Memory B cell (primary cell): ENCODE measurements at regions not wholly inside any gene's neighbourhood (a gene's known extent, or its start where the extent isn't known, plus 50 kb on each side); places are given as distances from the start of the nearest gene placed in this dataset.
"Not testable (repeated sequence)": the region's sequence is repeated elsewhere in the genome, so short reads cannot be mapped to it uniquely, and the experiment has no call there.

Experiments used
- ATAC-seq: fragments of 150-1000 bp; cut with Tn5 transposase; 2 replicates; pipeline ENCODE4 v1.10.0; 2021; ENCODE audit warnings: low read depth, mild to moderate bottlenecking, moderate library complexity
- DNase-seq, 2 donors: peaks; one replicate each; pipeline ENCODE4 v3.0.0; 2022; ENCODE audit warnings: low spot score in 2 of 2
- H3K27ac Mint-ChIP-seq: one replicate; pipeline ENCODE4 v1.8.0; 2022; ENCODE audit warnings: mild to moderate bottlenecking, moderate library complexity, mixed read lengths
- H3K27me3 Mint-ChIP-seq: one replicate; pipeline ENCODE4 v1.8.0; 2022; ENCODE audit warnings: mixed read lengths
- H3K36me3 Mint-ChIP-seq: one replicate; pipeline ENCODE4 v1.8.0; 2022; ENCODE audit warnings: mild to moderate bottlenecking, mixed read lengths
- H3K4me1 Mint-ChIP-seq: one replicate; pipeline ENCODE4 v1.8.0; 2022; ENCODE audit warnings: mixed read lengths
- H3K4me3 Mint-ChIP-seq: one replicate; pipeline ENCODE4 v1.8.0; 2022; ENCODE audit warnings: mild to moderate bottlenecking, moderate library complexity, mixed read lengths
- H3K9me3 Mint-ChIP-seq: one replicate; pipeline ENCODE4 v1.8.0; 2022; ENCODE audit warnings: mixed read lengths

GRCh38 chr18:46179306-46179705, 75.1 kb downstream of the HAUS1 start:
- Mint-ChIP-seq H3K4me3 (no peak overlapping the region), H3K27me3 (no peaks in the 10 kb centered on the region), H3K36me3 (no peaks in the 10 kb centered on the region), H3K4me1 (peaks cover 42% of the 10 kb centered on the region), H3K9me3 (no peaks in the 10 kb centered on the region), H3K27ac (no peak overlapping the region)
- DNase-seq (no peak), ATAC-seq (no peak)

- Mint-ChIP-seq H3K4me1 (peaks cover 34% of the 10 kb centered on the region), H3K27ac (peak overlapping the region; percentile 68), H3K9me3 (no peaks in the 10 kb centered on the region), H3K4me3 (no peak overlapping the region), H3K27me3 (no peaks in the 10 kb centered on the region), H3K36me3 (peaks cover under 1% of the 10 kb centered on the region)
- no peak for ATAC-seq
- no peak for DNase-seq
These were observed 78.6 kb downstream of the HAUS1 start for GRCh38 chr18:46182633-46183358.

- H3K9me3 Mint-ChIP-seq, H3K36me3 Mint-ChIP-seq, DNase-seq, ATAC-seq, H3K27me3 Mint-ChIP-seq: not testable (repeated sequence)
- H3K4me3 Mint-ChIP-seq: peak overlapping the region; percentile 29
- H3K27ac Mint-ChIP-seq: peak overlapping the region; percentile 58
- H3K4me1 Mint-ChIP-seq: peaks cover 31% of the 10 kb centered on the region
These were observed 80.1 kb downstream of the HAUS1 start for GRCh38 chr18:46184296-46184695.

GRCh38 chr18:46184727-46185126, 80.5 kb downstream of the HAUS1 start:
- Mint-ChIP-seq H3K27me3 (no peaks in the 10 kb centered on the region), H3K4me3 (peak overlapping the region; percentile 29), H3K36me3 (peaks cover 2% of the 10 kb centered on the region), H3K9me3 (no peaks in the 10 kb centered on the region), H3K4me1 (peaks cover 30% of the 10 kb centered on the region), H3K27ac (peak overlapping the region; percentile 58)
- DNase-seq (no peak), ATAC-seq (peak; percentile 44)

- Mint-ChIP-seq H3K27ac (no peak overlapping the region), H3K9me3 (no peaks in the 10 kb centered on the region), H3K27me3 (no peaks in the 10 kb centered on the region), H3K4me1 (peaks cover 17% of the 10 kb centered on the region), H3K4me3 (no peak overlapping the region), H3K36me3 (peaks cover 2% of the 10 kb centered on the region)
- DNase-seq (no peak), ATAC-seq (no peak)
These were observed 86.5 kb downstream of the HAUS1 start for GRCh38 chr18:46190667-46191066.

GRCh38 chr18:46196627-46197243, 92.5 kb downstream of the HAUS1 start:
- Mint-ChIP-seq H3K27me3 (no peaks in the 10 kb centered on the region), H3K9me3 (no peaks in the 10 kb centered on the region), H3K4me3 (no peak overlapping the region), H3K4me1 (peaks cover 14% of the 10 kb centered on the region), H3K36me3 (peaks cover 7% of the 10 kb centered on the region), H3K27ac (no peak overlapping the region)
- DNase-seq (no peak), ATAC-seq (no peak)

- peaks cover 7% of the 10 kb centered on the region for H3K36me3 Mint-ChIP-seq
- H3K4me3 Mint-ChIP-seq: no peak overlapping the region
- DNase-seq: no peak
- no peaks in the 10 kb centered on the region for H3K9me3 Mint-ChIP-seq
- H3K27me3 Mint-ChIP-seq: no peaks in the 10 kb centered on the region
- no peak for ATAC-seq
- H3K4me1 Mint-ChIP-seq: peaks cover 19% of the 10 kb centered on the region
- peak overlapping the region; percentile 28 for H3K27ac Mint-ChIP-seq
These were observed 95.4 kb downstream of the HAUS1 start for GRCh38 chr18:46199515-46200147.

GRCh38 chr18:46200178-46201055, 96.2 kb downstream of the HAUS1 start:
- not testable (repeated sequence) for DNase-seq, H3K27me3 Mint-ChIP-seq, H3K27ac Mint-ChIP-seq, H3K36me3 Mint-ChIP-seq, H3K9me3 Mint-ChIP-seq, H3K4me3 Mint-ChIP-seq, ATAC-seq
- peaks cover 23% of the 10 kb centered on the region for H3K4me1 Mint-ChIP-seq

GRCh38 chr18:46204143-46204542, 100.0 kb downstream of the HAUS1 start:
- H3K9me3 Mint-ChIP-seq: no peaks in the 10 kb centered on the region
- H3K36me3 Mint-ChIP-seq: peaks cover 3% of the 10 kb centered on the region
- H3K4me3 Mint-ChIP-seq: no peak overlapping the region
- no peak overlapping the region for H3K27ac Mint-ChIP-seq
- peaks cover 31% of the 10 kb centered on the region for H3K4me1 Mint-ChIP-seq
- no peaks in the 10 kb centered on the region for H3K27me3 Mint-ChIP-seq
- ATAC-seq (no peak), DNase-seq (no peak)

- peaks cover 8% of the 10 kb centered on the region for H3K36me3 Mint-ChIP-seq
- peaks cover 40% of the 10 kb centered on the region for H3K4me1 Mint-ChIP-seq
- ATAC-seq (no peak), DNase-seq (no peak)
- no peaks in the 10 kb centered on the region for H3K9me3 Mint-ChIP-seq
- H3K4me3 Mint-ChIP-seq: no peak overlapping the region
- no peaks in the 10 kb centered on the region for H3K27me3 Mint-ChIP-seq
- H3K27ac Mint-ChIP-seq: peak overlapping the region; percentile 32
These were observed 103.8 kb downstream of the HAUS1 start for GRCh38 chr18:46207985-46208384.

- Mint-ChIP-seq H3K36me3 (peaks cover 8% of the 10 kb centered on the region), H3K27ac (peak overlapping the region; percentile 2), H3K4me1 (peaks cover 33% of the 10 kb centered on the region), H3K27me3 (no peaks in the 10 kb centered on the region), H3K4me3 (no peak overlapping the region), H3K9me3 (no peaks in the 10 kb centered on the region)
- ATAC-seq: no peak
- DNase-seq: no peak
These were observed 105.0 kb downstream of the HAUS1 start for GRCh38 chr18:46209161-46209560.

GRCh38 chr18:46211816-46212215, 107.6 kb downstream of the HAUS1 start:
- Mint-ChIP-seq H3K9me3 (no peaks in the 10 kb centered on the region), H3K4me1 (peaks cover 32% of the 10 kb centered on the region), H3K27me3 (no peaks in the 10 kb centered on the region), H3K27ac (peak overlapping the region; percentile 51), H3K36me3 (peaks cover 17% of the 10 kb centered on the region), H3K4me3 (no peak overlapping the region)
- ATAC-seq (peak; percentile 53), DNase-seq (no peak)

- H3K4me3 Mint-ChIP-seq: no peak overlapping the region
- no peak for DNase-seq
- no peaks in the 10 kb centered on the region for H3K27me3 Mint-ChIP-seq
- peaks cover 21% of the 10 kb centered on the region for H3K36me3 Mint-ChIP-seq
- H3K4me1 Mint-ChIP-seq: peaks cover 37% of the 10 kb centered on the region
- no peak for ATAC-seq
- no peak overlapping the region for H3K27ac Mint-ChIP-seq
- no peaks in the 10 kb centered on the region for H3K9me3 Mint-ChIP-seq
These were observed 108.2 kb downstream of the HAUS1 start for GRCh38 chr18:46212398-46212797.

- DNase-seq (peak in 1 of 2 donors; percentile 12), ATAC-seq (peak; percentile 39)
- Mint-ChIP-seq H3K36me3 (peaks cover 23% of the 10 kb centered on the region), H3K9me3 (no peaks in the 10 kb centered on the region), H3K4me1 (peaks cover 35% of the 10 kb centered on the region), H3K4me3 (no peak overlapping the region), H3K27me3 (no peaks in the 10 kb centered on the region), H3K27ac (no peak overlapping the region)
These were observed 109.1 kb downstream of the HAUS1 start for GRCh38 chr18:46213295-46213694.
